Gastroesophageal sphincter (tissue), 4 donors: ENCODE measurements at regions not wholly inside any gene's neighbourhood (a gene's known extent, or its start where the extent isn't known, plus 50 kb on each side); places are given as distances from the start of the nearest gene placed in this dataset.
A peak's percentile ranks its signal among the peaks of the same experiment; 100 is the strongest.

Experiments
- ATAC-seq: fragments of 150-250 bp; one replicate; pipeline ENCODE4 v1.9.1; 2016; ENCODE audit warnings: mild to moderate bottlenecking, moderate library complexity
- H3K27ac ChIP-seq, 4 donors: fragments of 200-600 bp; sonication (generic) in 3 of 4; 1 replicate in 3 of 4; 2 replicates in 1 of 4; pipeline ENCODE4 v1.5.1; 2016 to 2019
- H3K27me3 ChIP-seq: fragments of 200-600 bp; sonication (generic); one replicate; pipeline ENCODE4 v1.5.1; 2019
- H3K36me3 ChIP-seq, 2 donors: fragments of 200-600 bp; sonication (generic); one replicate each; pipeline ENCODE4 v1.5.1; 2019; ENCODE audit warnings: control low read depth in 1 of 2
- H3K4me1 ChIP-seq, 3 donors: fragments of 200-600 bp; sonication (generic); 1 replicate in 2 of 3; 2 replicates in 1 of 3; pipeline ENCODE4 v1.5.1; 2016 to 2019; ENCODE audit warnings: control low read depth in 2 of 3
- H3K4me3 ChIP-seq, 2 donors: fragments of 200-600 bp; sonication (generic); one replicate each; pipeline ENCODE4 v1.5.1; 2019; ENCODE audit warnings: mild to moderate bottlenecking in 1 of 2, moderate library complexity in 1 of 2
- H3K9me3 ChIP-seq, 3 donors: fragments of 200-600 bp; sonication (generic); one replicate each; pipeline ENCODE4 v1.5.1; 2017 to 2019; ENCODE audit warnings: control low read depth in 2 of 3
- CTCF ChIP-seq, 4 experiments: fragments of 200-600 bp in 2 of 4; fragments of 450-650 bp in 2 of 4; sonication (generic) in 1 of 4; IDR thresholded peaks; one replicate each; pipeline ENCODE4 v1.5.1; 2017 to 2019; ENCODE audit warnings: antibody characterized with exemption in 4 of 4, mild to moderate bottlenecking in 2 of 4, moderate library complexity in 2 of 4
- EP300 ChIP-seq: sonication (generic); formaldehyde crosslinking; IDR thresholded peaks from one replicate; pipeline ENCODE4 v1.6.1; 2017; ENCODE audit warnings: antibody characterized with exemption, mild to moderate bottlenecking
- POLR2A ChIP-seq, 2 donors: fragments of 450-650 bp; IDR thresholded peaks; one replicate each; pipeline ENCODE4 v1.6.1; 2017; ENCODE audit warnings: antibody characterized with exemption in 2 of 2, mild to moderate bottlenecking in 2 of 2, moderate library complexity in 1 of 2
- POLR2AphosphoS5 ChIP-seq: sonication (generic); formaldehyde crosslinking; IDR thresholded peaks from one replicate; pipeline ENCODE4 v1.6.1; 2017; ENCODE audit warnings: antibody characterized with exemption
- WGBS, 2 donors: methylation state at CpG; one replicate each; pipeline ENCODE4 v1.1.5; 2018; ENCODE audit warnings: low coverage in 1 of 2; 5-methylcytosine and 5-hydroxymethylcytosine counted together

GRCh38 chr5:175021321-175021720 is 296.9 kb downstream of the MSX2 start:
- no peak overlapping the region for H3K4me3 ChIP-seq
- H3K9me3 ChIP-seq = no peaks in the 10 kb centered on the region
- no peaks in the 10 kb centered on the region for H3K27me3 ChIP-seq
- WGBS, 2 donors = 48 to 88% methylated on average over 1 to 2 of the region's 2 CpGs
- no peaks in the 10 kb centered on the region for H3K4me1 ChIP-seq
- H3K27ac ChIP-seq = no peak overlapping the region
- TF ChIP-seq POLR2AphosphoS5 (no peak), EP300 (no peak), CTCF (IDR thresholded peaks at IDR 0.05) (no peak), POLR2A (IDR thresholded peaks at IDR 0.05) (no peak)
- ATAC-seq = no peak
- no peaks in the 10 kb centered on the region for H3K36me3 ChIP-seq

GRCh38 chr5:175015028-175015685 is 290.8 kb downstream of the MSX2 start:
- no peak for ATAC-seq

GRCh38 chr5:175013251-175013650 is 288.9 kb downstream of the MSX2 start:
- no peak overlapping the region for H3K27ac ChIP-seq
- TF ChIP-seq POLR2A (IDR thresholded peaks at IDR 0.05) = no peak
- TF ChIP-seq CTCF (IDR thresholded peaks at IDR 0.05) = no peak
- TF ChIP-seq POLR2AphosphoS5 = no peak
- TF ChIP-seq EP300 = no peak
- ATAC-seq = no peak
- H3K9me3 ChIP-seq = no peaks in the 10 kb centered on the region
- H3K4me3 ChIP-seq = no peak overlapping the region
- 73 to 94% methylated on average over 2 to 3 of the region's 4 CpGs for WGBS, 2 donors
- no peaks in the 10 kb centered on the region for H3K36me3 ChIP-seq
- H3K27me3 ChIP-seq = no peaks in the 10 kb centered on the region
- no peaks in the 10 kb centered on the region for H3K4me1 ChIP-seq

More at GRCh38 chr5:175015028-175015685, 290.8 kb downstream of the MSX2 start:
- Histone ChIP-seq H3K27me3 (no peaks in the 10 kb centered on the region), H3K9me3 (no peaks in the 10 kb centered on the region), H3K4me3 (no peak overlapping the region), H3K27ac (no peak overlapping the region), H3K4me1 (no peaks in the 10 kb centered on the region), H3K36me3 (no peaks in the 10 kb centered on the region)
- 58 to 78% methylated on average over 1 to 3 of the region's 5 CpGs for WGBS, 2 donors
- TF ChIP-seq POLR2A (IDR thresholded peaks at IDR 0.05) (no peak), POLR2AphosphoS5 (peak; percentile 11)

- Histone ChIP-seq H3K36me3 (no peaks in the 10 kb centered on the region), H3K27ac (no peak overlapping the region), H3K4me1 (no peaks in the 10 kb centered on the region), H3K4me3 (no peak overlapping the region), H3K27me3 (no peaks in the 10 kb centered on the region), H3K9me3 (no peaks in the 10 kb centered on the region)
- ATAC-seq = no peak
- TF ChIP-seq EP300 (no peak), CTCF (IDR thresholded peaks at IDR 0.05) (no peak), POLR2A (IDR thresholded peaks at IDR 0.05) (no peak), POLR2AphosphoS5 (no peak)
- 60 to 90% methylated on average over 4 to 7 of the region's 8 CpGs for WGBS, 2 donors
These were observed 287.9 kb downstream of the MSX2 start for GRCh38 chr5:175012267-175012666.

- no peak for TF ChIP-seq CTCF (IDR thresholded peaks at IDR 0.05)
- TF ChIP-seq POLR2AphosphoS5 = no peak
- TF ChIP-seq EP300 = no peak
- no peak for TF ChIP-seq POLR2A (IDR thresholded peaks at IDR 0.05)
- WGBS, 2 donors = 70 to 100% methylated on average over 1 to 2 of the region's 2 CpGs
- H3K27me3 ChIP-seq = peaks cover 13% of the 10 kb centered on the region
- no peak for ATAC-seq
- H3K27ac ChIP-seq = no peak overlapping the region
- peaks cover 0 to 9% (median 0%) of the 10 kb centered on the region in 3 donors for H3K9me3 ChIP-seq
- H3K36me3 ChIP-seq = no peaks in the 10 kb centered on the region
- no peak overlapping the region for H3K4me3 ChIP-seq
- H3K4me1 ChIP-seq = no peaks in the 10 kb centered on the region
These were observed 279.1 kb downstream of the MSX2 start for GRCh38 chr5:175003531-175003930.
